PFSK-1 (cell line): ENCODE measurements at regions not wholly inside any gene's neighbourhood (a gene's known extent, or its start where the extent isn't known, plus 50 kb on each side); places are given as distances from the start of the nearest gene placed in this dataset.

Experiments
- FOXP2 ChIP-seq: optimal IDR thresholded peaks from 2 replicates; pipeline ENCODE3; 2011; ENCODE audit warnings: borderline replicate concordance, control low read depth, inconsistent platforms; ENCODE audit not compliant: insufficient read depth; ENCODE audit errors: extremely low read length, extremely low read depth
- POLR2AphosphoS5 ChIP-seq: IDR thresholded peaks from 2 replicates; pipeline ENCODE4 v1.6.1; 2012; ENCODE audit warnings: low read depth, mild to moderate bottlenecking, control low read depth, low read length, moderate library complexity
- SIN3A ChIP-seq: IDR thresholded peaks from 2 replicates; pipeline ENCODE4 v1.6.1; 2012; ENCODE audit warnings: mild to moderate bottlenecking, low read length, moderate library complexity, borderline replicate concordance; ENCODE audit not compliant: insufficient read depth
- TAF1 ChIP-seq: IDR thresholded peaks from 2 replicates; pipeline ENCODE4 v1.6.1; 2012; ENCODE audit warnings: low read length, control low read depth, borderline replicate concordance; ENCODE audit not compliant: insufficient read depth
- TF ChIP-seq, protein P1 (sequence below), 2 experiments: IDR thresholded peaks; 2 replicates each; pipeline versions ENCODE4 v1.6.1 to v1.8.0; 2011 to 2012; ENCODE audit warnings: low read depth in 2 of 2, low read length in 2 of 2, control low read depth in 1 of 2, inconsistent platforms in 1 of 2, mild to moderate bottlenecking in 1 of 2, moderate library complexity in 1 of 2; ENCODE audit not compliant: insufficient read depth in 1 of 2

DNA sequence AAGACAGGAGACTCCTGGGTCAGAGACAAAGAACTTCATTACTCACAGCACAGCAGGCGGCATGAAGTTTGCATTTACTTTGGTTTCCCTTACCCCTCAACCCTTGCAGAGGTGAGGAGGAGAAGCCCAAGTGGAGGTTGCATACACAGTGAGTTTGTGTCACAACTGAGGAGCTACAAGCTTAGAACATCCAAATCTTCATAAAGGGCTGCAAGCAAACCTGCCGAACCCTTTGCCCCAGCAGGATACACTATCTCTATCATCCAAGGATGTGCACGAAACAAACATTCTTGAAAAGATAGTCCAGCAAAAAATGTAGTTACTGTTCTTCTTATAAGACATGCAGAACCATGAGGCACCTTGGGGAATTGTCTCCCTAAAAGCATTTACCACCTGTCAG is 493.5 kb downstream of the SETD4 start:
- TF ChIP-seq TAF1 (no peak), POLR2AphosphoS5 (no peak), SIN3A (no peak), FOXP2 (no peak)
- TF ChIP-seq, protein P1, sequence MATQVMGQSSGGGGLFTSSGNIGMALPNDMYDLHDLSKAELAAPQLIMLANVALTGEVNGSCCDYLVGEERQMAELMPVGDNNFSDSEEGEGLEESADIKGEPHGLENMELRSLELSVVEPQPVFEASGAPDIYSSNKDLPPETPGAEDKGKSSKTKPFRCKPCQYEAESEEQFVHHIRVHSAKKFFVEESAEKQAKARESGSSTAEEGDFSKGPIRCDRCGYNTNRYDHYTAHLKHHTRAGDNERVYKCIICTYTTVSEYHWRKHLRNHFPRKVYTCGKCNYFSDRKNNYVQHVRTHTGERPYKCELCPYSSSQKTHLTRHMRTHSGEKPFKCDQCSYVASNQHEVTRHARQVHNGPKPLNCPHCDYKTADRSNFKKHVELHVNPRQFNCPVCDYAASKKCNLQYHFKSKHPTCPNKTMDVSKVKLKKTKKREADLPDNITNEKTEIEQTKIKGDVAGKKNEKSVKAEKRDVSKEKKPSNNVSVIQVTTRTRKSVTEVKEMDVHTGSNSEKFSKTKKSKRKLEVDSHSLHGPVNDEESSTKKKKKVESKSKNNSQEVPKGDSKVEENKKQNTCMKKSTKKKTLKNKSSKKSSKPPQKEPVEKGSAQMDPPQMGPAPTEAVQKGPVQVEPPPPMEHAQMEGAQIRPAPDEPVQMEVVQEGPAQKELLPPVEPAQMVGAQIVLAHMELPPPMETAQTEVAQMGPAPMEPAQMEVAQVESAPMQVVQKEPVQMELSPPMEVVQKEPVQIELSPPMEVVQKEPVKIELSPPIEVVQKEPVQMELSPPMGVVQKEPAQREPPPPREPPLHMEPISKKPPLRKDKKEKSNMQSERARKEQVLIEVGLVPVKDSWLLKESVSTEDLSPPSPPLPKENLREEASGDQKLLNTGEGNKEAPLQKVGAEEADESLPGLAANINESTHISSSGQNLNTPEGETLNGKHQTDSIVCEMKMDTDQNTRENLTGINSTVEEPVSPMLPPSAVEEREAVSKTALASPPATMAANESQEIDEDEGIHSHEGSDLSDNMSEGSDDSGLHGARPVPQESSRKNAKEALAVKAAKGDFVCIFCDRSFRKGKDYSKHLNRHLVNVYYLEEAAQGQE (IDR thresholded peaks at IDR 0.05; ENCODE audit: insufficient read depth in 1 of 2, low read depth in 2 of 2, low read length in 2 of 2), result no peak

DNA sequence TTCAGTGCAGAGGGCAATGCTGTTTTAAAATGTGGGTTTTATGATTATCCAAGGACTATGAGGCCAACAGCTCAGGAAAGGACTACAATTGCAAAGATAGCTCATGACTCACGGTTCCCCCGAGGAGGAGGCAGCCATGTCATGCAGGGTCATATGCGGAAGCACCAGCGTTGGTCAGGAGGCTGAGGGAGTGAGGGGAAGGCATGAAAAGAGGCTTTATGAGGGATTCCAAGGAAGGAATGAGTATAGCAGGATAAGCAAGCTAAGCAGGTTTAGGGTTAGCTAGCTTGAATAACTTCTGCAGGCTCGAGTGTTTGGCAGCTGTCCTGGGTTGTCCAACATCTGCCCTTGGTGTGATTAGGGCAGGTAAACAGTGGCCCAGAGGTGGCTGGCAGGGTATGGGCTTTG is 495.1 kb downstream of the SETD4 start:
- TF ChIP-seq FOXP2, result no peak
- TF ChIP-seq POLR2AphosphoS5, result no peak
- TF ChIP-seq, protein P1 (IDR thresholded peaks at IDR 0.05; ENCODE audit: insufficient read depth in 1 of 2, low read depth in 2 of 2, low read length in 2 of 2), result no peak
- no peak for TF ChIP-seq SIN3A
- TF ChIP-seq TAF1, result no peak

DNA sequence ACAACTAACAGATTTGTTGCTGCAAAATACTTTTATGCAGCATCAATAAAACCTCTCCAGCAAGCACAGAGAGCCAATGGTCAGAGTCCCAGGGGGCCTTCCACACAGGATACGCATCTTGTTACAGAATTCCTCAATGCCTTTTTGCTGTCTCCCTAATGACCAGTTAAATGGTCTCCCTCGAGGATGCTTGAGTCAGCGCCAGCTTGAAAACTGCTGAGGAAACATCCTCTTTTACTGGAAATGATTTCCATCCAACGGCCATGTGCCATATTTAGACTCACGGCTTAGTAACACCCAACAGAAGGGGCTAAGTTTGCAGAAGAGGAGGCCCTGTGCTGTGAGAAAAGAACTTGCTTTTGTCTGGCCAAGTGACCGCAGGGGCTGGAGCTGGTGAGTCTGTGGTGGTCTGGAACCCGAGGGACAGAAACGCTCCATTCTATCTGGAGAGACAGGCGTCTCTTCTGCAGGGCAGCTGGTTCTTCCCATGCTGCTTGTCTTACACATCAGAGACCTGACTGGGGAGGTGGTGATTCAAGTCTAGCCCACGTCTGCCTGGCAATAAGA is 496.4 kb downstream of the SETD4 start:
- TF ChIP-seq, protein P1 (IDR thresholded peaks at IDR 0.05; ENCODE audit: insufficient read depth in 1 of 2, low read depth in 2 of 2, low read length in 2 of 2), result no peak
- TF ChIP-seq TAF1, result no peak
- no peak for TF ChIP-seq POLR2AphosphoS5
- no peak for TF ChIP-seq SIN3A
- no peak for TF ChIP-seq FOXP2

DNA sequence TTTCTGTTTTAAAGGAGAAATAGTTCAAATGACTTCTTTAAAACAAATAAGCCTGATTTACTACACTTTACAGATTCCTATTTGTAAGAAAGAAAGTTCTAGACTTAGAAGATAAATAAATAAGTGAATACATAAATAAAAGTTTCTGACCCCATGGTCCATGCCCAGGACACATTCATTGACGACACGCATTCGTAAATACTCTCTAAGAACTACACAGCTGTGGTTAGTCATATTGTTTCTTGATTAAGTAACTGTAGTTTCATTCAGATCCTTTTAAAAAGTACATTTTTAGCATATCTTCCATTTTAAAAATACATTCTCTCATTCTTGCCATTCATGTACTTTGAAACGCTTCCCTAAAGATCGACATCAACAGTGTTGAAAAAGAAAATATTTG is 497.4 kb downstream of the SETD4 start:
- no peak for TF ChIP-seq FOXP2

DNA sequence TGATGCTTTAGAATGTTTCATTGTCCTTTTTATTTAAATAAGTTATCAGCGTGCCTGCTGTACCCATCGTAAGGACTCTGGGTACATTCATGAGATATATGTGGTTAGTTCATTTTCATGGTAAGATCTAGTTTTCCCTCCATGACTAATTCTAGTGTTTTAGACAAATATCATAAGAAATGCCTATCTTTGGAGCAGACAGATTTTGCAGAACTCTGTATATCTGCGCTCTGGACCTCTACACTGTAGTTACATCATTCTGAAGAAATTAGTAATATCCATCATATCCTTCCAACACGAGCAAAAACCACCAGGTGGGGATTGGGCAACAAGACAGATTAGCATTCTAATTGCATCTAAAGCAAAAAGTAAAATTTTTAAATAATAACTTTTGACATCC is 499.2 kb downstream of the SETD4 start:
- TF ChIP-seq, protein P1 (IDR thresholded peaks at IDR 0.05; ENCODE audit: insufficient read depth in 1 of 2, low read depth in 2 of 2, low read length in 2 of 2), result no peak
- no peak for TF ChIP-seq FOXP2
- no peak for TF ChIP-seq POLR2AphosphoS5
- no peak for TF ChIP-seq SIN3A
- no peak for TF ChIP-seq TAF1

DNA sequence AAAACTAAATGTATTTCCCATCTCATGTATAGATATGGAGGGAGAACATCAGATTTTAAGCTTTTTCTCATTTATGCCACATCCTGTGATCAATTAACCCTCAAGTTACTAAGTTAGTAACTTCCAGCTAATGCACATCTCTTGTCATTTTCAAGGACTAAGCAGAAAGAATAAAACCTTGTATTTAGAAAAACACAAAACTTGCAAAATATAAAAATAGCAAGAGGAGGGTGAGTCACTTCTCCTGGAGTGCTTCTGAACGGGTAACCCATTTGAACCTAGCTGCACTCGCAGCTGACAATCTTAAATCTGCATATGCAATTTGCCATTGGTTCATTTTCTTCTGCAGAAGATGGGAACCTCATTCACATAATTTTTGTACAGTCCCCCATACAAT is 500.5 kb downstream of the SETD4 start:
- TF ChIP-seq, protein P1 (IDR thresholded peaks at IDR 0.05; ENCODE audit: insufficient read depth in 1 of 2, low read depth in 2 of 2, low read length in 2 of 2), result no peak
- TF ChIP-seq TAF1 (no peak), SIN3A (no peak), FOXP2 (no peak), POLR2AphosphoS5 (no peak)
